ENCODE measurements at regions not wholly inside any gene's neighbourhood (a gene's known extent, or its start where the extent isn't known, plus 50 kb on each side); places are given as distances from the start of the nearest gene placed in this dataset.

DNA sequence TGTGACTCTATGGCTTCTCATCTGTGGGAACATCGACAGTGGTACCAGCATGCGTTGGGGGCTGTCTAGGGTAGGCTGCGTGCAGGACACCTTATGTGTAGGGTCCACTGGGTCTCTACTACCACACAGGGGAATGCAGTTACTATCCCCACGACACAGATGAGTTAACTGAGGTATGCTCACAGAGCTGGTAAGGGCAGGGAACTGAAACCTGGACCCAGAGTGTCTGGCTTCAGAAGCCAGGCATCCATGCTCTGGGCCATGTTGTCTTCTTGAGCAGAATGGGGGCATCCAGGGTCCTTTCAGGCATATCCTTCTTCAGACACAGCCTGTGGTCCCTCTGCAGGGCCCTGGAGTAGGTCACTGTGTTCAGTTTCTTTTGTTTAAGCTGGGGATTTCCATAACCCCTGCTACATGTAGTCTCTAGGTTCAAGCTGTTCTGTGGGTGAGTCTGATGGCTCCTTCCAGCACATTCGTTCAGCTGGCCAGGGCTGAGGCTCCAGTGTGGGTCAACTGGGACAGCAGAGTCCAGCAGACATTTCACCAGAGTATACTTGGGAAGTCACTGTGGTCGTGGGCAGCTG lies 148.8 kb downstream of the GADD45G start:
- H3K9me3 ChIP-seq (ENCODE audit: low read length), result no peaks in the 10 kb centered on the region
- H3K4me2 ChIP-seq (ENCODE audit: low read length), result no peak overlapping the region
- TF ChIP-seq SMC3 (conservative IDR thresholded peaks at IDR 0.05; ENCODE audit: poor library complexity), result no peak
- TF ChIP-seq, protein P1, sequence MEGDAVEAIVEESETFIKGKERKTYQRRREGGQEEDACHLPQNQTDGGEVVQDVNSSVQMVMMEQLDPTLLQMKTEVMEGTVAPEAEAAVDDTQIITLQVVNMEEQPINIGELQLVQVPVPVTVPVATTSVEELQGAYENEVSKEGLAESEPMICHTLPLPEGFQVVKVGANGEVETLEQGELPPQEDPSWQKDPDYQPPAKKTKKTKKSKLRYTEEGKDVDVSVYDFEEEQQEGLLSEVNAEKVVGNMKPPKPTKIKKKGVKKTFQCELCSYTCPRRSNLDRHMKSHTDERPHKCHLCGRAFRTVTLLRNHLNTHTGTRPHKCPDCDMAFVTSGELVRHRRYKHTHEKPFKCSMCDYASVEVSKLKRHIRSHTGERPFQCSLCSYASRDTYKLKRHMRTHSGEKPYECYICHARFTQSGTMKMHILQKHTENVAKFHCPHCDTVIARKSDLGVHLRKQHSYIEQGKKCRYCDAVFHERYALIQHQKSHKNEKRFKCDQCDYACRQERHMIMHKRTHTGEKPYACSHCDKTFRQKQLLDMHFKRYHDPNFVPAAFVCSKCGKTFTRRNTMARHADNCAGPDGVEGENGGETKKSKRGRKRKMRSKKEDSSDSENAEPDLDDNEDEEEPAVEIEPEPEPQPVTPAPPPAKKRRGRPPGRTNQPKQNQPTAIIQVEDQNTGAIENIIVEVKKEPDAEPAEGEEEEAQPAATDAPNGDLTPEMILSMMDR (IDR thresholded peaks at IDR 0.05; ENCODE audit: poor library complexity, severe bottlenecking), result no peak
- H3K27ac ChIP-seq (ENCODE audit: low read length), result no peak overlapping the region
- no peaks in the 10 kb centered on the region for H3K79me2 ChIP-seq (replicated peaks; ENCODE audit: insufficient read depth, low read length)
- H3F3A ChIP-seq (ENCODE audit: insufficient read depth, low read length, poor library complexity, severe bottlenecking), result no peaks in the 10 kb centered on the region
- H3K27me3 ChIP-seq (ENCODE audit: insufficient read depth, low read depth, low read length), result no peaks in the 10 kb centered on the region
- no peaks in the 10 kb centered on the region for H3K9me2 ChIP-seq (ENCODE audit: insufficient read depth, low read length)
- H3K36me3 ChIP-seq (ENCODE audit: insufficient read depth, low read length), result no peaks in the 10 kb centered on the region
- H3K9ac ChIP-seq (ENCODE audit: low read length), result no peak overlapping the region
- no peak overlapping the region for H3K4me3 ChIP-seq (ENCODE audit: low read length)
- no peak overlapping the region for H2AFZ ChIP-seq (ENCODE audit: low read depth, low read length)
- no peaks in the 10 kb centered on the region for H4K20me1 ChIP-seq (ENCODE audit: insufficient read depth)

DNA sequence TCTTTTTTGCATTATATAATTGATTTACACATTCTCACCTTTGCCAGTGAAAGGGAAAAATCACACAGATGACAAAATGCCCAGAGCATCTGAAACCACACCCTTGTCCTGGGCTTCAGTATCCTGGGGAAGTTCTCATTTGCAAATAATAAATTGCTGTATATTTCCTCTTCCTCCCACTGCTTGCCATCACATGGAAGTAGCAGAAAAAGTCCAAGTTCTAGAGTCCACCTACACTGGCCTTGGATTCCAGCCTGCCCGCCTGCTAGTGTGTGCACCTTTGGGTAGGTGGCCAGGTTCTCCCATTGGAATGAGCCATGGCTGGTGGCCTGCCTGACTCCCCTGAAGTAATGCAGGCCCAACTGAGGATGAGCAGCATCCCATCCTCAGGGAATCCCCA lies 149.4 kb downstream of the GADD45G start:
- Histone ChIP-seq H3K9ac (ENCODE audit: low read length) (no peak overlapping the region), H2AFZ (ENCODE audit: low read depth, low read length) (no peak overlapping the region), H3K4me2 (ENCODE audit: low read length) (no peak overlapping the region), H4K20me1 (ENCODE audit: insufficient read depth) (no peaks in the 10 kb centered on the region), H3K27me3 (ENCODE audit: insufficient read depth, low read depth, low read length) (no peaks in the 10 kb centered on the region), H3K27ac (ENCODE audit: low read length) (no peak overlapping the region), H3K9me2 (ENCODE audit: insufficient read depth, low read length) (no peaks in the 10 kb centered on the region), H3K36me3 (ENCODE audit: insufficient read depth, low read length) (no peaks in the 10 kb centered on the region), H3K4me3 (ENCODE audit: low read length) (no peak overlapping the region), H3K9me3 (ENCODE audit: low read length) (no peaks in the 10 kb centered on the region), H3K79me2 (replicated peaks; ENCODE audit: insufficient read depth, low read length) (no peaks in the 10 kb centered on the region), H3F3A (ENCODE audit: insufficient read depth, low read length, poor library complexity, severe bottlenecking) (no peaks in the 10 kb centered on the region)
- no peak for TF ChIP-seq POLR2AphosphoS5 (IDR thresholded peaks at IDR 0.05)

DNA sequence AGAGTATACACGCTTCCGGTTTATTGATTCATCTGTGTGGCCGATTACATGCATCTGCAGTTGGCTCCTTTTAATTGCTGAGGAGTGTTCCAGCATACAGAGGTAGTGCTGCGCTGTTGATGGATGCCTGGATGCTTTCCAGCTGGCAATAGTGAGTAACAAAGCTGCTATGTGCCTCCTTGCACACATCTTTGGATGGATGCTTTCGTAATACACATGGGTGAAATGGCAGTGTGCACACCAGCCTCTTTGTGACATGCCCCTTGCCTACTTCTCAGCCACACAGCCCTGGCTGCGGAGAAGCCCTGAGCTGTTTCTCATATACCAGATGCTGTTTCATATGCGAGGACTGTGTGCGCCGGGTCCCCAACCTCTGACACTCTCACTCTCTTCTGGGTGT lies 151.0 kb downstream of the GADD45G start:
- H3K4me2 ChIP-seq (ENCODE audit: low read length), result no peak overlapping the region
- no peak overlapping the region for H3K4me3 ChIP-seq (ENCODE audit: low read length)
- no peak overlapping the region for H2AFZ ChIP-seq (ENCODE audit: low read depth, low read length)
- no peaks in the 10 kb centered on the region for H3K79me2 ChIP-seq (replicated peaks; ENCODE audit: insufficient read depth, low read length)
- no peaks in the 10 kb centered on the region for H4K20me1 ChIP-seq (ENCODE audit: insufficient read depth)
- H3K27me3 ChIP-seq (ENCODE audit: insufficient read depth, low read depth, low read length), result no peaks in the 10 kb centered on the region
- no peaks in the 10 kb centered on the region for H3K36me3 ChIP-seq (ENCODE audit: insufficient read depth, low read length)
- H3F3A ChIP-seq (ENCODE audit: insufficient read depth, low read length, poor library complexity, severe bottlenecking), result no peaks in the 10 kb centered on the region
- H3K27ac ChIP-seq (ENCODE audit: low read length), result no peak overlapping the region
- H3K9me3 ChIP-seq (ENCODE audit: low read length), result no peaks in the 10 kb centered on the region
- no peak overlapping the region for H3K9ac ChIP-seq (ENCODE audit: low read length)
- no peaks in the 10 kb centered on the region for H3K9me2 ChIP-seq (ENCODE audit: insufficient read depth, low read length)
- no peak for TF ChIP-seq SMC3 (conservative IDR thresholded peaks at IDR 0.05; ENCODE audit: poor library complexity)
- TF ChIP-seq, protein P1 (IDR thresholded peaks at IDR 0.05; ENCODE audit: poor library complexity, severe bottlenecking), result no peak
- TF ChIP-seq, protein P2, sequence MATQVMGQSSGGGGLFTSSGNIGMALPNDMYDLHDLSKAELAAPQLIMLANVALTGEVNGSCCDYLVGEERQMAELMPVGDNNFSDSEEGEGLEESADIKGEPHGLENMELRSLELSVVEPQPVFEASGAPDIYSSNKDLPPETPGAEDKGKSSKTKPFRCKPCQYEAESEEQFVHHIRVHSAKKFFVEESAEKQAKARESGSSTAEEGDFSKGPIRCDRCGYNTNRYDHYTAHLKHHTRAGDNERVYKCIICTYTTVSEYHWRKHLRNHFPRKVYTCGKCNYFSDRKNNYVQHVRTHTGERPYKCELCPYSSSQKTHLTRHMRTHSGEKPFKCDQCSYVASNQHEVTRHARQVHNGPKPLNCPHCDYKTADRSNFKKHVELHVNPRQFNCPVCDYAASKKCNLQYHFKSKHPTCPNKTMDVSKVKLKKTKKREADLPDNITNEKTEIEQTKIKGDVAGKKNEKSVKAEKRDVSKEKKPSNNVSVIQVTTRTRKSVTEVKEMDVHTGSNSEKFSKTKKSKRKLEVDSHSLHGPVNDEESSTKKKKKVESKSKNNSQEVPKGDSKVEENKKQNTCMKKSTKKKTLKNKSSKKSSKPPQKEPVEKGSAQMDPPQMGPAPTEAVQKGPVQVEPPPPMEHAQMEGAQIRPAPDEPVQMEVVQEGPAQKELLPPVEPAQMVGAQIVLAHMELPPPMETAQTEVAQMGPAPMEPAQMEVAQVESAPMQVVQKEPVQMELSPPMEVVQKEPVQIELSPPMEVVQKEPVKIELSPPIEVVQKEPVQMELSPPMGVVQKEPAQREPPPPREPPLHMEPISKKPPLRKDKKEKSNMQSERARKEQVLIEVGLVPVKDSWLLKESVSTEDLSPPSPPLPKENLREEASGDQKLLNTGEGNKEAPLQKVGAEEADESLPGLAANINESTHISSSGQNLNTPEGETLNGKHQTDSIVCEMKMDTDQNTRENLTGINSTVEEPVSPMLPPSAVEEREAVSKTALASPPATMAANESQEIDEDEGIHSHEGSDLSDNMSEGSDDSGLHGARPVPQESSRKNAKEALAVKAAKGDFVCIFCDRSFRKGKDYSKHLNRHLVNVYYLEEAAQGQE (IDR thresholded peaks at IDR 0.05; ENCODE audit: borderline replicate concordance), result no peak
- no peak for TF ChIP-seq EZH2 (IDR thresholded peaks at IDR 0.05; ENCODE audit: borderline replicate concordance, insufficient read depth, low read length, poor library complexity, severe bottlenecking)
